MCF 10A (cell line): ENCODE measurements at regions not wholly inside any gene's neighbourhood (a gene's known extent, or its start where the extent isn't known, plus 50 kb on each side); places are given as distances from the start of the nearest gene placed in this dataset.

Source experiments
- BruUV-seq: library from RNA; stranded (reverse); fragments of 400-500 nt; replicated peaks from 2 replicates; lab custom pipeline; 2021; lab: Mats Ljungman, UMichigan
- CTCF ChIA-PET: fragments of 300-600 bp; sonication (Branson Sonifier 250); formaldehyde crosslinking; extraction: SDS; loops from one replicate; lab custom pipeline; 2021; ENCODE audit warnings: antibody characterized with exemption, inconsistent platforms; lab: Yijun Ruan, JAX
- POLR2A ChIA-PET: fragments of 300-600, 350-650 bp; sonication (Branson Sonifier 250); formaldehyde crosslinking; extraction: SDS; loops from one replicate; lab custom pipeline; 2020; ENCODE audit warnings: antibody characterized with exemption, inconsistent platforms; lab: Yijun Ruan, JAX
- DNase-seq: peaks from one replicate; pipeline ENCODE4 v3.0.0-alpha.2; 2018; ENCODE audit not compliant: unreplicated experiment
- H3K27ac Mint-ChIP-seq: one replicate; pipeline ENCODE4 v1.8.0; 2022; ENCODE audit warnings: mild to moderate bottlenecking, low read depth, mixed read lengths; ENCODE audit not compliant: unreplicated experiment
- H3K27me3 Mint-ChIP-seq: one replicate; pipeline ENCODE4 v1.8.0; 2022; ENCODE audit warnings: mixed read lengths; ENCODE audit not compliant: insufficient read depth, unreplicated experiment
- H3K36me3 Mint-ChIP-seq: one replicate; pipeline ENCODE4 v1.8.0; 2022; ENCODE audit warnings: mild to moderate bottlenecking, moderate library complexity, mixed read lengths; ENCODE audit not compliant: insufficient read depth, unreplicated experiment
- H3K4me1 Mint-ChIP-seq: one replicate; pipeline ENCODE4 v1.8.0; 2022; ENCODE audit warnings: mixed read lengths; ENCODE audit not compliant: insufficient read depth, unreplicated experiment
- H3K4me3 Mint-ChIP-seq: one replicate; pipeline ENCODE4 v1.8.0; 2022; ENCODE audit warnings: mild to moderate bottlenecking, moderate library complexity, mixed read lengths; ENCODE audit not compliant: unreplicated experiment
- H3K9me3 Mint-ChIP-seq: one replicate; pipeline ENCODE4 v1.8.0; 2022; ENCODE audit warnings: mixed read lengths; ENCODE audit not compliant: unreplicated experiment
- CTCF ChIP-seq: fragments of 200-600 bp; IDR thresholded peaks from one replicate; pipeline ENCODE4 v1.8.0; 2022; ENCODE audit warnings: antibody characterized with exemption, mild to moderate bottlenecking; ENCODE audit not compliant: unreplicated experiment
- intact Hi-C: fragments of 100-400 bp; cut with micrococcal nuclease; formaldehyde crosslinking; loops from 2 replicates; pipeline ENCODE4 v1.14.1; 2022

GRCh38 chr2:58521803-58522554, 280.9 kb upstream of the FANCL start:
- ChIA-PET POLR2A (no interaction called here), CTCF (interaction anchor here (0.6 kb wide), 1 partner anchor 1945 kb away, joined by 4 read pairs; no protein-coding TSS in a partner anchor)
- Mint-ChIP-seq H3K27me3 (no peaks in the 10 kb centered on the region), H3K4me1 (no peaks in the 10 kb centered on the region), H3K9me3 (no peaks in the 10 kb centered on the region), H3K27ac (no peak overlapping the region), H3K36me3 (no peaks in the 10 kb centered on the region), H3K4me3 (no peak overlapping the region)
- DNase-seq, result no peak
- no peak for TF ChIP-seq CTCF
- BruUV-seq, result no TSS peak
- intact Hi-C loops, result no loop called here

GRCh38 chr2:58520903-58521302, 279.8 kb upstream of the FANCL start:
- no TSS peak for BruUV-seq
- no peak for TF ChIP-seq CTCF
- H3K36me3 Mint-ChIP-seq, result no peaks in the 10 kb centered on the region
- H3K9me3 Mint-ChIP-seq, result no peaks in the 10 kb centered on the region
- DNase-seq, result no peak
- POLR2A ChIA-PET, result no interaction called here
- H3K27me3 Mint-ChIP-seq, result no peaks in the 10 kb centered on the region
- CTCF ChIA-PET, result interaction anchor here (0.7 kb wide), 1 partner anchor 521 kb away, joined by 3 read pairs; no protein-coding TSS in a partner anchor
- no peak overlapping the region for H3K27ac Mint-ChIP-seq
- no peak overlapping the region for H3K4me3 Mint-ChIP-seq
- no peaks in the 10 kb centered on the region for H3K4me1 Mint-ChIP-seq
- intact Hi-C loops, result no loop called here

- no peak for DNase-seq
- H3K27me3 Mint-ChIP-seq, result no peaks in the 10 kb centered on the region
- BruUV-seq, result no TSS peak
- H3K27ac Mint-ChIP-seq, result no peak overlapping the region
- no peak for TF ChIP-seq CTCF
- no peaks in the 10 kb centered on the region for H3K36me3 Mint-ChIP-seq
- no peak overlapping the region for H3K4me3 Mint-ChIP-seq
- ChIA-PET POLR2A (no interaction called here), CTCF (interaction anchor here (0.7 kb wide), 1 partner anchor 33 kb away, joined by 3 read pairs; no protein-coding TSS in a partner anchor)
- no peaks in the 10 kb centered on the region for H3K9me3 Mint-ChIP-seq
- H3K4me1 Mint-ChIP-seq, result no peaks in the 10 kb centered on the region
- intact Hi-C loops, result no loop called here
Measured at GRCh38 chr2:58517881-58518280, 276.8 kb upstream of the FANCL start.

- Mint-ChIP-seq H3K9me3 (no peaks in the 10 kb centered on the region), H3K4me3 (no peak overlapping the region), H3K4me1 (no peaks in the 10 kb centered on the region), H3K27me3 (no peaks in the 10 kb centered on the region), H3K27ac (no peak overlapping the region), H3K36me3 (no peaks in the 10 kb centered on the region)
- TF ChIP-seq CTCF, result no peak
- intact Hi-C loops, result no loop called here
- ChIA-PET POLR2A (interaction anchor here (0.6 to 0.7 kb wide), 2 partner anchors 16 to 34 kb away, joined by 3 read pairs; no protein-coding TSS in a partner anchor), CTCF (interaction anchor here (1.1 to 1.4 kb wide), 2 partner anchors 8 to 144 kb away, joined by 3 to 4 read pairs; no protein-coding TSS in a partner anchor)
- no TSS peak for BruUV-seq
- no peak for DNase-seq
Measured at GRCh38 chr2:58516695-58517094, 275.6 kb upstream of the FANCL start.
